Vagina (tissue), 2 donors: ENCODE measurements at regions not wholly inside any gene's neighbourhood (a gene's known extent, or its start where the extent isn't known, plus 50 kb on each side); places are given as distances from the start of the nearest gene placed in this dataset.

Experiments used
- CTCF ChIP-seq, 3 experiments: fragments of 450-650 bp in 2 of 3; fragments of 200-600 bp in 1 of 3; sonication (generic) in 1 of 3; IDR thresholded peaks; one replicate each; pipeline ENCODE4 v1.5.1; 2017 to 2019; ENCODE audit warnings: antibody characterized with exemption in 3 of 3, mild to moderate bottlenecking in 2 of 3, moderate library complexity in 2 of 3
- POLR2A ChIP-seq, 2 donors: fragments of 450-650 bp; IDR thresholded peaks; one replicate each; pipeline ENCODE4 v1.6.1; 2017; ENCODE audit warnings: antibody characterized with exemption in 2 of 2, mild to moderate bottlenecking in 2 of 2, moderate library complexity in 2 of 2

- TF ChIP-seq CTCF (IDR thresholded peaks at IDR 0.05) (no peak), POLR2A (IDR thresholded peaks at IDR 0.05) (no peak)
Measured at GRCh38 chr15:81830520-81830919, 215.3 kb downstream of the MEX3B start.
